ENCODE measurements at regions not wholly inside any gene's neighbourhood (a gene's known extent, or its start where the extent isn't known, plus 50 kb on each side); places are given as distances from the start of the nearest gene placed in this dataset.

DNA sequence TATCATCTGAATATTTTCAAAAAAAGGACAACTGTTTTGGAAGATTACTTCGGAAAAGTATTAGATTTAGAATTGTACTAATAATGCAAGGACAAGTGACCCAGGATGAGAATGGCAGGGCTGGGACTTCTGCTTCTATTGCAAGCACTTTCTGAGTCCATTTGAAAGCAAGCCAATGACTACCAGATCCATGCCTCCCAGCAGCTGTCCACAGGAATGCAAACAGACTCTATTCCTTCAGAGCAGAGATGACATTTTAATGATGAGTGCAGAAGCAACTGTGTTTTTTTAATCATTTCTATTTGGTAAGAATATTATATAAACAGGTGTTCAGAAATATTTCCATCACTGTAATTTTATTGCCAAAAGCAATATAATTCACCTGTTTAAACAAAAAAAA is 456.7 kb downstream of the SOX11 start:
- WGBS (ENCODE audit: extremely low coverage, insufficient read length, low lambda C conversion rate), result no CpG with 5 or more reads among the region's 1 CpG

More for the DNA sequence above, 456.7 kb downstream of the SOX11 start:
- no peak overlapping the region for H3K27ac ChIP-seq (ENCODE audit: insufficient read length, low read depth, low read length)
- no peaks in the 10 kb centered on the region for H3K4me1 ChIP-seq (ENCODE audit: insufficient read depth, low read length)
- H3K23me2 ChIP-seq (ENCODE audit: insufficient read length, low read depth, low read length, poor library complexity, severe bottlenecking), result no peaks in the 10 kb centered on the region
- H3K36me3 Mint-ChIP-seq (ENCODE audit: insufficient read depth in 1 of 3, low read depth in 3 of 3), result peaks cover 0 to 2% (median 2%) of the 10 kb centered on the region in 3 experiments; a peak in 3 of 7 replicates
- H3T11ph ChIP-seq (ENCODE audit: low read length), result no peak overlapping the region
- no peak overlapping the region for H3K27ac Mint-ChIP-seq
- DNase-seq, result no peak
- peaks cover 0 to 4% of the 10 kb centered on the region in 2 experiments; a peak in 1 of 5 replicates for H3K9me3 Mint-ChIP-seq
- H2AFZ ChIP-seq (ENCODE audit: low read length), result no peak overlapping the region
- no peaks in the 10 kb centered on the region for H3K4me1 Mint-ChIP-seq
- no peak overlapping the region for H3K23ac ChIP-seq (ENCODE audit: insufficient read length, low read depth, low read length)
- H3K14ac ChIP-seq (ENCODE audit: insufficient read depth, low read length), result no peak overlapping the region
- H3K9ac ChIP-seq (ENCODE audit: extremely low read depth, insufficient read length, low read length), result no peak overlapping the region
- H2BK120ac ChIP-seq (ENCODE audit: low read depth, low read length, poor library complexity, severe bottlenecking), result no peak overlapping the region
- H3K9me3 ChIP-seq (ENCODE audit: control insufficient read depth, low read depth, low read length), result no peaks in the 10 kb centered on the region
- no peak overlapping the region for H2AK5ac ChIP-seq (ENCODE audit: insufficient read length, low read length)
- H3K4me3 Mint-ChIP-seq, result no peak overlapping the region
- H3K27me3 ChIP-seq (ENCODE audit: insufficient read depth, low read length), result no peaks in the 10 kb centered on the region
- no peak overlapping the region for H4K91ac ChIP-seq (ENCODE audit: insufficient read length, low read depth, low read length)
- H2BK12ac ChIP-seq (ENCODE audit: insufficient read length, low read depth, low read length), result no peak overlapping the region
- no peaks in the 10 kb centered on the region for H3K79me2 ChIP-seq (ENCODE audit: insufficient read depth, low read length)
- TF ChIP-seq, protein P1, sequence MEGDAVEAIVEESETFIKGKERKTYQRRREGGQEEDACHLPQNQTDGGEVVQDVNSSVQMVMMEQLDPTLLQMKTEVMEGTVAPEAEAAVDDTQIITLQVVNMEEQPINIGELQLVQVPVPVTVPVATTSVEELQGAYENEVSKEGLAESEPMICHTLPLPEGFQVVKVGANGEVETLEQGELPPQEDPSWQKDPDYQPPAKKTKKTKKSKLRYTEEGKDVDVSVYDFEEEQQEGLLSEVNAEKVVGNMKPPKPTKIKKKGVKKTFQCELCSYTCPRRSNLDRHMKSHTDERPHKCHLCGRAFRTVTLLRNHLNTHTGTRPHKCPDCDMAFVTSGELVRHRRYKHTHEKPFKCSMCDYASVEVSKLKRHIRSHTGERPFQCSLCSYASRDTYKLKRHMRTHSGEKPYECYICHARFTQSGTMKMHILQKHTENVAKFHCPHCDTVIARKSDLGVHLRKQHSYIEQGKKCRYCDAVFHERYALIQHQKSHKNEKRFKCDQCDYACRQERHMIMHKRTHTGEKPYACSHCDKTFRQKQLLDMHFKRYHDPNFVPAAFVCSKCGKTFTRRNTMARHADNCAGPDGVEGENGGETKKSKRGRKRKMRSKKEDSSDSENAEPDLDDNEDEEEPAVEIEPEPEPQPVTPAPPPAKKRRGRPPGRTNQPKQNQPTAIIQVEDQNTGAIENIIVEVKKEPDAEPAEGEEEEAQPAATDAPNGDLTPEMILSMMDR (conservative IDR thresholded peaks at IDR 0.05), result no peak
- H3K4me2 ChIP-seq (ENCODE audit: insufficient read depth, insufficient read length, low read length), result no peak overlapping the region
- H3K27me3 Mint-ChIP-seq (ENCODE audit: low read depth), result no peaks in the 10 kb centered on the region; the same call in 1 of the 2 replicates
- H3K56ac ChIP-seq (ENCODE audit: insufficient read length, low read depth, low read length), result no peak overlapping the region
- H3K79me1 ChIP-seq (ENCODE audit: insufficient read depth, low read depth, low read length, poor library complexity, severe bottlenecking), result no peaks in the 10 kb centered on the region
- no peak overlapping the region for H3K18ac ChIP-seq (ENCODE audit: insufficient read length, low read depth, low read length)
- no peaks in the 10 kb centered on the region for H4K20me1 ChIP-seq (ENCODE audit: control insufficient read depth, insufficient read depth, insufficient read length)
- H2BK20ac ChIP-seq (ENCODE audit: low read depth, low read length, poor library complexity, severe bottlenecking), result no peak overlapping the region
- H3K4ac ChIP-seq (ENCODE audit: low read depth, low read length), result no peak overlapping the region
- no peak overlapping the region for H4K5ac ChIP-seq (ENCODE audit: insufficient read length, low read depth, low read length)
- H4K8ac ChIP-seq (replicated peaks; ENCODE audit: insufficient read length, low read depth, low read length), result no peak overlapping the region
- no peak overlapping the region for H2BK15ac ChIP-seq (ENCODE audit: low read depth, low read length)
- no peak overlapping the region for H2BK5ac ChIP-seq (ENCODE audit: insufficient read length, low read length)

Measured in H9 (cell line).